Hepatocyte (in vitro differentiated cells): ENCODE measurements at regions not wholly inside any gene's neighbourhood (a gene's known extent, or its start where the extent isn't known, plus 50 kb on each side); places are given as distances from the start of the nearest gene placed in this dataset.

Source experiments
- EZH2 ChIP-seq: fragments of 200-600 bp; sonication (generic); IDR thresholded peaks from 2 replicates; pipeline ENCODE4 v1.6.1; 2016; ENCODE audit warnings: antibody characterized with exemption, mild to moderate bottlenecking, borderline replicate concordance
- TF ChIP-seq, protein P1 (sequence below): fragments of 200-600 bp; sonication (generic); IDR thresholded peaks from 2 replicates; pipeline ENCODE4 v1.5.1; 2016; ENCODE audit warnings: antibody characterized with exemption, mild to moderate bottlenecking; ENCODE audit not compliant: poor library complexity

DNA sequence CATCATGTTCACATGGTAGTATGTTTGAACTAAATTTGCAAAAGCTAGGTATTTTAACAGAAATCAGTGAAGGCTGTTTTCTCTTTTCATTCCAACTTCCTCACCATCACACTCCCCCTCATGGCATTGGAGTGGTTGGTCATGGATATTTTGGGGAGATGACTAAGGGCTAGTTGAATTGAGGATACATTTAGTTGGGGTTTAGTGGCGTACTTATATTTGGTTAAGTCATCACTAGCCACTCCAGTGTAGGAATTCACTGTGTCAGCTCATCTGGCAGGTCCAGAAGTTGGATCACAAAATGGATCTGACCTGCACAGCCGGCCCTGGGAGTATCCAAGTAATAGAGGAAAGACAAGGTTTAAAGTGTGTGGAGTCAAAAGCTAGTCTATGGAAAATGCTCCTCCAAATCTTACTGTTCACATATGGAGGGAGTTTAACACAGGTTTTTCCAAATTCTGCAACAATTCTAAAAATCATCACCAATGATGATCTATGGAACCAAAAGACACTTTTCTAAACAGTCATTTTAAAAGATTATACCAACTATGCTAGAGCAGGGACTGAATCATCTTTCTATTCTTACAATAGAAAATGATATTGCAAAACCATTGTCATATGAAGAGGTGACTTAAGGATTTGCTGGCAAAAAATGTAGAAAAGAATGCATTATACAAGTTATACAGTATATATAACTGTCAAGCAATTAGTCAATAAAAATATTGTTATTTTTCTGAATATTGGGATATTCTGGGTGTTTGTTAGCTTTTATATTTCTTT lies 247.8 kb upstream of the PEX5L start:
- TF ChIP-seq, protein P1, sequence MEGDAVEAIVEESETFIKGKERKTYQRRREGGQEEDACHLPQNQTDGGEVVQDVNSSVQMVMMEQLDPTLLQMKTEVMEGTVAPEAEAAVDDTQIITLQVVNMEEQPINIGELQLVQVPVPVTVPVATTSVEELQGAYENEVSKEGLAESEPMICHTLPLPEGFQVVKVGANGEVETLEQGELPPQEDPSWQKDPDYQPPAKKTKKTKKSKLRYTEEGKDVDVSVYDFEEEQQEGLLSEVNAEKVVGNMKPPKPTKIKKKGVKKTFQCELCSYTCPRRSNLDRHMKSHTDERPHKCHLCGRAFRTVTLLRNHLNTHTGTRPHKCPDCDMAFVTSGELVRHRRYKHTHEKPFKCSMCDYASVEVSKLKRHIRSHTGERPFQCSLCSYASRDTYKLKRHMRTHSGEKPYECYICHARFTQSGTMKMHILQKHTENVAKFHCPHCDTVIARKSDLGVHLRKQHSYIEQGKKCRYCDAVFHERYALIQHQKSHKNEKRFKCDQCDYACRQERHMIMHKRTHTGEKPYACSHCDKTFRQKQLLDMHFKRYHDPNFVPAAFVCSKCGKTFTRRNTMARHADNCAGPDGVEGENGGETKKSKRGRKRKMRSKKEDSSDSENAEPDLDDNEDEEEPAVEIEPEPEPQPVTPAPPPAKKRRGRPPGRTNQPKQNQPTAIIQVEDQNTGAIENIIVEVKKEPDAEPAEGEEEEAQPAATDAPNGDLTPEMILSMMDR, result no peak
- no peak for TF ChIP-seq EZH2
